GM18858 (cell line): ENCODE measurements at regions not wholly inside any gene's neighbourhood (a gene's known extent, or its start where the extent isn't known, plus 50 kb on each side); places are given as distances from the start of the nearest gene placed in this dataset.

Source experiments
- ATAC-seq: cut with Tn5 transposase; IDR thresholded peaks from one replicate; pipeline ENCODE4 v1.9.1; 2021; ENCODE audit not compliant: unreplicated experiment

GRCh38 chr3:153313302-153313965, 151.4 kb downstream of the RAP2B start:
- ATAC-seq: no peak

DNA sequence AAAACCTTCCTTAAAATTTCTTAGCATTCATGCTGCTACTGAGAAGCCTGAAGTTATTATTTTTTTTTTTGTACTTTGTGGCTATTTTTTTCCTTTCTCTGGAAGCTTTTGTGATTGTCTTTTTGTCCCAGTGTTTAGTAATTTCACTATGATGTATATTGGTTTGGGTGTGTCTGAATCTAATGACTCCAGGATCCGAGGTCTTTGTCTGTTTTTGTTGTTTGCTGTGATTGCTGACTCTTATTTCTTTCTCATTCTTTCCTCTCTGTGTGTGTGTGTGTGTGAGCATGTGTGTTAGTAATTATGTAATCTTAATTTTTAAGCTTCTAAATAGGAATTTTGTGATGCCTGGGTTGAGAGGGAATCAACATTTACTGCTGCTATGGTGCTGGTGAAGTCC, 152.0 kb downstream of the RAP2B start:
- ATAC-seq: no peak

DNA sequence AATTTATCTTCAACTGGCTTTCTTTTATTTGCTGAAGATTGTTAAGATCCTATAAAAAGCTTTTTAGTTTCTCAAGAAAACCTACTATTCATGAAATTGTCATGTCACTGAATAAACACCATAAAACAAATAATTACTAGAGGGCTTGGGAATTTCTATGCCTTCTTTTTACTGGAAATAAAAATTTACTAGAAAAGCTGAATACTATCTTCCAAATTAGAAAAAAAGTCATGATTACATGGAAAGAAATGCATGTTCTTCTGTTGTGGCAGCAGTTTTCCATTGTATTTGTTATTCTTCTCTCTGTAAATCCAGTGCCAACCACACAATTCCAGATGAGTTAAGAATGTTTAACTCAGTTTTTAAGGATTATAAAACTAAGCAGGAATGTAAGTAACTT, 153.8 kb downstream of the RAP2B start:
- ATAC-seq: no peak

- ATAC-seq: no peak
Measured at GRCh38 chr3:153319705-153320554, 157.9 kb downstream of the RAP2B start.

- no peak for ATAC-seq
Measured at GRCh38 chr3:153320585-153321128, 158.6 kb downstream of the RAP2B start.

GRCh38 chr3:153328690-153329089, 166.7 kb downstream of the RAP2B start:
- no peak for ATAC-seq

DNA sequence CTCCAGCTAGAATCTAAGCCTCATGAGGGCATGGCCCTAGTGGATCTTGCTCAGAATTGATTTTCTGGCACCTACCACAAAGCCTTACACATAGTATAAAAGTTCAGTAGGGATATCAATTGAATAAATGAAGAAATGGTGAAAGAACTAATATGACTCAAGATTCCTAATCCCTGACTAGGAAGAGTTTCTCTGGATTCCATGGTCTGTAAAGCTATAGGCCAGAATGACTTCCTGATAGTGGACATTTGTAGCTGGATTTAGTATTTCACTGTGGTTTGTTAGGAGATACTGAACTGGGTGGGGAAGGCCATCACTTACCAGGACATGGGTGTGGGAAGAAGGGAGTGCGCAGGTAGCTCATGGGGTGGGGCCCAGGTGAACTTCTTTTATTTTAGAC, 168.9 kb downstream of the RAP2B start:
- ATAC-seq: no peak

DNA sequence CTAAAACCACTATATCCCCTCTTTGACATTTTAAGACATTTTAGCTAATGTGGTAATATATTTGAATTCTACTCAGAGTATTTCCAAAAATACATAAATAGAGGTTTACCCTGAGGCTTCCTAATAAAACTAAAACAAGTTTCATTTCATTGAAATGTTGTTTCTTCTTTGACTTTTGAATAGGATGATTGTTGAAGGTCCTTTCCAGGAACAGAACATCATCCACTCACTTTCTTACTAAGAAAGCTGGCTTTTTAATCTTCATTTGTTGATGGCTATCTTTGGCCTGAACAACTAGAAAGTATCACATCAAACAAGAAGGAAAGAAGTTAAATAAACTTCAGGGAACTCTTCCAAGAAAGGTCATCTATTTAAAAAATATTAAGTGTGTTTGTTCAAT, 169.7 kb downstream of the RAP2B start:
- no peak for ATAC-seq

DNA sequence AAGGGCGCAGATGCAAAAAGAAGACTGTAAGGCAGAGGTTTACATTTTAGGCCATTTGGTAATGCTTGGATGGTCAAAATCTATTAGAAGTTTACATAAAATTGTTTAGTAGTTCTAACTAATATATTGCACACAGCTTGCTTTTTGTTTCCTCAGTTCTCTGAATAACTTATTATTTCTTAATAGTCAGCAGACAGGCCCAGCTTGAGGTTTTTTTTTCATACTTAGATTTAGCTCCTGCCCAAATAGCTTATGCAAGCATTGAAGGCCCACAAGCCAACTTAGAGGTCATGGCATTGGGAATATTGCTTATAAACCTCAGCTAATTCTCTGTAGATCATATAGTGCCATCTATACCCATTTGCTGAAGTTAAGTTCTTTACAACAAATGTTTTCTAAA, 172.5 kb downstream of the RAP2B start:
- no peak for ATAC-seq

DNA sequence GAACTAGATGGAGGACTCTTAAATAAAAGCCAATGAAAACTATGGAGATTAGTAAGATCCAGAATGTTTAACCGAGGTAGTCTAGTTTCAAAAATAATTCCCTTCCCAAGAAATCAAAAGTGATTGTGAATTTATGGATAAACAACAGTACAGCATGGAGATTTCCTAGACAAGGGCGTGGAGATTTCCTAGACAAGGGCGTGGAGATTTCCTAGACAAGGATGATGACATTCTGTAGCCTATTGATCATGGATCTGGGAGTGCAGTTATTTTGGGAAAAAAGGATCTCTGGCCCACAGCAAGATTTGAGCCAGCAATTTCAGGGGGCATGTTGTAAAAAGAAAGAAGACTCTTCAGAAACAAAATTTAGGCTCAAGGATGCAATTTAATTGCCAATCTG, 175.3 kb downstream of the RAP2B start:
- ATAC-seq: no peak

DNA sequence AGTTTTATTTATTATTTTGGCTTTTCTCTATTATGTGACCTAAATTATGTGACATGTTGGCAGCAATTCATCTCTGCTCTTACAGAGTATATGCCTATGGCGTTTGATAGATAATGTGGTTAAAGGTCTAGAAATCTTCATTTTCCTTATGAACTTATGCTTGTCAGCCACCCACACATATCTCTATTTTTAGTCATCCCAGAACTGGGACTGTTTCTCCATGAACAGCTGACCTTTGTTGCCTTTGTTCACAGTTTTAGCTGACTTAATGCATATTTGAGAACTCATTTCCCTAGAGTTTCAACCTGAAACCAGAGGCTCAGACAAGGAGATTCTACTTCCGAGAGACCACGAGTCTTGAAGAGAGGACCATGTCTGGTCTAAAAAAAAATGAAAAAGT, 176.5 kb downstream of the RAP2B start:
- no peak for ATAC-seq

DNA sequence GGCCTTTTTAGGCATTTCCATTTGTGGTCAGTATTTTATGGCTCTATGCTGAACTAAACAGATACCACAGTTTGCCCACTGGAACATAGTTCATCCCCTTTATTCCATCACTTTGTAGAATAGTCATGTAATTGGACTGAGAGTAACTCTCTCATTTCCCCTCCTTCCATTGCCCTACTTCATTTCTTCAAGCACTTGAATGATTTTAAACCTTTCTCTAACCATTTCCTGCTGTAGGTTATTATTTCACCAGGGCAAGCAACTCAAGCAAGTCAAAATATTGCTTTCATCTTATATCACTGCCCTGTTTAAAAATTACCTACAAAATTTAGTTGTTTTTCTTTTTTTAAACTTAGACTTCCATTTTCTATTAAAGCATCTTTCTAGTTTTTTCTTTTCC, 177.0 kb downstream of the RAP2B start:
- no peak for ATAC-seq

DNA sequence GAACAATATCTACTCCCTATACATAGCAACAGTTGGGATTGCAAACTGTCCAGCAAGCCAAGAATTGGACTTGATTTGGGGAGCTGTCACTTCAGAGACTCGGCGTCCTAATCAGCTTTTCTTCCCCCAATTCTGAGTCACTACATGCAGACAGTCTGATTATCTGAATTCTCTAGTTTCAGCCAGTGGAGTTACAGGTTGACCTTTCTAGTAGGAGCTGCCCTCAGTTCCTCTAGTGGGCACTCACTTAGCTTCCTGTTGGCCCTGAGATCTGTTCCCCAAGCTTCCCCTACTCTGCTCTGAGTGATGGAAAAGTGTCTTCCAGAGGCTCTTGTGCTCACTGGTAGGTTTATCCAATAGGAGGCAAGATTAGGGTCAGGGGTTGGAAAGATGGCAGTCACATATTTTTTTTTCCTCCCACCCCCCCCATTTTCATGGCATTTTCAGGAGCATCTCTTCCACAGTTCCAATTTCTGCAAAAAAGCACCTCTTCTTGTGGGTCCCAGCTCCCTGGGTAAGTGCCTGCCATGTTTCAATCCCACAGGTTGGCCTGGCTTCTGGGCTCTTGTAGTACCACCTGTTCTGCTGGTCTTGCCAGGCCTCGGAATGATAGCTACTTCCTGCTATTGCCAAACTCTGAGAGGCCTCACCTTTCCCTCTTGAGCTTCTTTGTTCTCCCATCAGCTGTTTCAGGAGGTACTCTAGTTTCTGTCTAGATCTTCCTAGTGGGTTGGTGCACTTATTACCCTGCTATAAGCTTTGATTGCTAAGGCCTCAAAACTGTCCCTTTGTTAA, 182.2 kb downstream of the RAP2B start:
- no peak for ATAC-seq

DNA sequence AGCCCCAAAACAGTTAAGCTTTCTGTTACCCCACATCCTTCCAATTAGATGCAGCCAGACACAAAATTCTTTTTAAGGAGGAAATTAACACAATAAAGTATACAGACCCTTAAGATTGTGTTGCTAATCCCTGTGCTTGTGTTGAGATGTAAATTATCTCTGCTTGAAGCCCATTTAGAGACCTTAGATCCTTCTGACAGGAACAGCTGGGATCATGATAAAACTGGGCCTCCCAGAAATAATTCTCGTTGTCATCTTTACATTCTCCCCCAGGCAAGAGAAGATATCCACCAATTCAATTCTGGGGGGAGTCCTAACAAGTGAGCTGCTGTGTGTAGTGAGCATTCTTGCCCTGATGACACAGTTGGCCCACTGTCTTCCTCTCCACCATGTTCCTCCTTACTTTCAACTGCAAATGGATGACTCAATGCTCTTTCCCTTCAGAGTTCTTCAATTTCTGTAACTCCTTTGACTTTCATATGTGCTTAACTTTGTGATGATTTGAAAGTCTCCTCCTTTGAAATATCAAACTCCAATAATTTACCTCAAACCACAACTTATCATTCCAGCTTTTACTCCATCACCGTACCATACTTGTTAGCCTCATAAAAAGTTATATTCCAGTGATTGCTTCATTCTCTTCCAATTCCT, 186.6 kb downstream of the RAP2B start:
- ATAC-seq: no peak

GRCh38 chr3:153349108-153349499, 187.1 kb downstream of the RAP2B start:
- ATAC-seq: peak; percentile 90

DNA sequence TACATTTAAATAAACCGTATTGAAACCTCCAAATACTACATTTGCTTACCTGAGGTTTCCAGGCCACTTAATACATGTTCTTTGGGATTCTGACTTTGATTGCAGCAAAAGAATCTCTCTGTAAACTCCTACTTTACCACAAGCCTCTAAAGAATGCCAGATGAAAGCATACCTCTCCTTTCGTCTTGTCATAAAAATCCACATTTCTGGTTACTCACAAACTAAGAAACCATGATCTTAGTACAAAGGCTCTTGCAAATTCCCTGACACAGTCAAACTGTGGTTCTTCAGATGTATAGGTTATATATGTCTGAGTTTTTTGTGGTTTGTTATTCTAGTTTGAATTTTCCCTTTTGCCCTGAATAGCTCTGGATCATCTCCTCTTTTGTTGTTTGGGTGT, 188.4 kb downstream of the RAP2B start:
- no peak for ATAC-seq

GRCh38 chr3:153354641-153355040, 192.6 kb downstream of the RAP2B start:
- no peak for ATAC-seq

GRCh38 chr3:153355559-153355958, 193.5 kb downstream of the RAP2B start:
- ATAC-seq: no peak

DNA sequence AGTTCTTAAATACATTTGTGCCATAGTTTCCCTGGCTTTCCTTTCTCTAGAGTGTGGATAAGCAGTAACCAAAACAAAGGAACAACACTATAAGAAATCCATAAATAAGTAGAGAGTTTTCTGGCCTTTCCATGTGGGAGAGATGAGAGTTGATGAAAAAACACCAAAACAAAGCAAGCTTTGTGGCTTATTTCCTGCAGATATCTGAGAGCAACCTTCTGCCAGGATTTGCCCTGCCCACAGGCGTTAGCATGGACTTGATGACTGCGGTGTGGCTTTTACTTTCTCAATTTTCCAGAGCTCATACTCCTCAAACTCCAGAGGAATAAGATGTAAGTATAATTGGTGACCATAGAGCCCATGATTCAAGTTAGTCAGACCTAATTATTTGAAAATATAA, 194.9 kb downstream of the RAP2B start:
- ATAC-seq: no peak

DNA sequence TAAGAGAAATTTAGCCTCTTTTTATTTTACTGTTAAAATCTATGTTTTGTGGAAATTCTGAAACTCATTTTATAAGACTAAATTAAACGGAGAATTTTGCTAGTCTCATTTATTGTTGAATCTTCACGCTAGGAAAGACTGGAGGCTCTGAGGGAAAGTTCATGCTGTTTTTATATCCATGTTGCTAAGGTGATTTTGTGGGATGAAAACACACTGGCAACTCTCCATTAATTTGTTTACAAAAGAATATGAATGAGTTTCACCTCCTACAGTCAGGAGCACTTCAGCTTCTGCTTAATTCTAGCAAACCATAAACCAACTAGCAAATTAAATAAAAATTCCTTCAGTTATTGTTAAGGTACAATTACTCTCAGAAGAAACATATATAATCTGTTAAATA, 195.4 kb downstream of the RAP2B start:
- no peak for ATAC-seq
